ENCODE measurements at regions not wholly inside any gene's neighbourhood (a gene's known extent, or its start where the extent isn't known, plus 50 kb on each side); places are given as distances from the start of the nearest gene placed in this dataset.

GRCh38 chr12:105461271-105461943 is 130.9 kb downstream of the C12orf75 start:
- Mint-ChIP-seq H3K27ac (no peak overlapping the region), H3K4me3 (no peak overlapping the region), H3K4me1 (no peaks in the 10 kb centered on the region), H3K9me3 (peaks cover 0 to 4% (median 0%) of the 10 kb centered on the region in 5 donors), H3K36me3 (no peaks in the 10 kb centered on the region), H3K27me3 (peaks cover 5 to 21% of the 10 kb centered on the region in 2 donors)
- Histone ChIP-seq H3K4me1 (ENCODE audit: insufficient read depth, low read length) (no peaks in the 10 kb centered on the region), H3K27ac (ENCODE audit: low read depth, low read length) (no peak overlapping the region), H3K9me3 (ENCODE audit: low read length) (no peaks in the 10 kb centered on the region), H3K27me3 (ENCODE audit: insufficient read depth, low read length, poor library complexity, severe bottlenecking) (no peaks in the 10 kb centered on the region), H3K36me3 (ENCODE audit: insufficient read depth, low read length) (no peaks in the 10 kb centered on the region), H3K4me3 (ENCODE audit: low read length) (no peak overlapping the region)
- CTCF ChIA-PET, result no interaction called here
- no peak for DNase-seq
- POLR2A ChIA-PET, result no interaction called here

- peaks cover 0 to 4% (median 0%) of the 10 kb centered on the region in 5 donors for H3K9me3 Mint-ChIP-seq
- H3K4me1 Mint-ChIP-seq, result no peaks in the 10 kb centered on the region
- POLR2A ChIA-PET, result no interaction called here
- no peak overlapping the region for H3K4me3 Mint-ChIP-seq
- no peaks in the 10 kb centered on the region for H3K36me3 Mint-ChIP-seq
- H3K36me3 ChIP-seq (ENCODE audit: insufficient read depth, low read length), result no peaks in the 10 kb centered on the region
- no peak for DNase-seq
- H3K27ac ChIP-seq (ENCODE audit: low read depth, low read length), result no peak overlapping the region
- peak overlapping the region in 1 of 8 donors; percentile 21 for H3K27ac Mint-ChIP-seq
- H3K4me1 ChIP-seq (ENCODE audit: insufficient read depth, low read length), result no peaks in the 10 kb centered on the region
- H3K4me3 ChIP-seq (ENCODE audit: low read length), result no peak overlapping the region
- H3K9me3 ChIP-seq (ENCODE audit: low read length), result no peaks in the 10 kb centered on the region
- H3K27me3 ChIP-seq (ENCODE audit: insufficient read depth, low read length, poor library complexity, severe bottlenecking), result no peaks in the 10 kb centered on the region
- CTCF ChIA-PET, result no interaction called here
- peaks cover 1 to 20% of the 10 kb centered on the region in 2 donors for H3K27me3 Mint-ChIP-seq
Measured at GRCh38 chr12:105461944-105462762, 131.7 kb downstream of the C12orf75 start.

- no peaks in the 10 kb centered on the region for H3K36me3 ChIP-seq (ENCODE audit: insufficient read depth, low read length)
- CTCF ChIA-PET, result no interaction called here
- no peaks in the 10 kb centered on the region for H3K9me3 ChIP-seq (ENCODE audit: low read length)
- H3K4me3 Mint-ChIP-seq, result no peak overlapping the region
- POLR2A ChIA-PET, result no interaction called here
- H3K36me3 Mint-ChIP-seq, result no peaks in the 10 kb centered on the region
- H3K4me3 ChIP-seq (ENCODE audit: low read length), result no peak overlapping the region
- H3K27me3 Mint-ChIP-seq, result peaks cover 0 to 19% of the 10 kb centered on the region in 2 donors
- H3K9me3 Mint-ChIP-seq, result peaks cover 0 to 4% (median 0%) of the 10 kb centered on the region in 5 donors
- no peaks in the 10 kb centered on the region for H3K4me1 ChIP-seq (ENCODE audit: insufficient read depth, low read length)
- no peak for DNase-seq
- H3K27me3 ChIP-seq (ENCODE audit: insufficient read depth, low read length, poor library complexity, severe bottlenecking), result no peaks in the 10 kb centered on the region
- no peaks in the 10 kb centered on the region for H3K4me1 Mint-ChIP-seq
- H3K27ac ChIP-seq (ENCODE audit: low read depth, low read length), result no peak overlapping the region
- no peak overlapping the region for H3K27ac Mint-ChIP-seq
Measured at GRCh38 chr12:105462831-105463230, 132.3 kb downstream of the C12orf75 start.

- no peak overlapping the region for H3K4me3 Mint-ChIP-seq
- no peaks in the 10 kb centered on the region for H3K9me3 Mint-ChIP-seq
- no peaks in the 10 kb centered on the region for H3K27me3 ChIP-seq (ENCODE audit: insufficient read depth, low read length, poor library complexity, severe bottlenecking)
Measured at GRCh38 chr12:105464406-105464805, 133.9 kb downstream of the C12orf75 start.

GRCh38 chr12:105466231-105466900 is 135.9 kb downstream of the C12orf75 start:
- Histone ChIP-seq H3K9me3 (ENCODE audit: low read length) (no peaks in the 10 kb centered on the region), H3K27ac (ENCODE audit: low read depth, low read length) (no peak overlapping the region), H3K4me3 (ENCODE audit: low read length) (no peak overlapping the region), H3K4me1 (ENCODE audit: insufficient read depth, low read length) (no peaks in the 10 kb centered on the region), H3K36me3 (ENCODE audit: insufficient read depth, low read length) (no peaks in the 10 kb centered on the region), H3K27me3 (ENCODE audit: insufficient read depth, low read length, poor library complexity, severe bottlenecking) (no peaks in the 10 kb centered on the region)
- Mint-ChIP-seq H3K27ac (no peak overlapping the region), H3K27me3 (peaks cover 1 to 15% of the 10 kb centered on the region in 2 donors), H3K4me1 (no peaks in the 10 kb centered on the region), H3K36me3 (no peaks in the 10 kb centered on the region), H3K4me3 (no peak overlapping the region), H3K9me3 (no peaks in the 10 kb centered on the region)
- DNase-seq, result no peak
- ChIA-PET CTCF (no interaction called here), POLR2A (no interaction called here)

More at GRCh38 chr12:105464406-105464805, 133.9 kb downstream of the C12orf75 start:
- ChIA-PET POLR2A (no interaction called here), CTCF (interaction anchor here (1.4 kb wide), 1 partner anchor 32 kb away, joined by 4 read pairs; no protein-coding TSS in a partner anchor)
- no peak for DNase-seq
- Histone ChIP-seq H3K36me3 (ENCODE audit: insufficient read depth, low read length) (no peaks in the 10 kb centered on the region), H3K27ac (ENCODE audit: low read depth, low read length) (no peak overlapping the region), H3K4me1 (ENCODE audit: insufficient read depth, low read length) (no peaks in the 10 kb centered on the region), H3K4me3 (ENCODE audit: low read length) (no peak overlapping the region), H3K9me3 (ENCODE audit: low read length) (no peaks in the 10 kb centered on the region)
- Mint-ChIP-seq H3K4me1 (no peaks in the 10 kb centered on the region), H3K27me3 (peaks cover 1 to 15% of the 10 kb centered on the region in 2 donors), H3K36me3 (no peaks in the 10 kb centered on the region), H3K27ac (no peak overlapping the region)

GRCh38 chr12:105466901-105467598 is 136.6 kb downstream of the C12orf75 start:
- Histone ChIP-seq H3K27ac (ENCODE audit: low read depth, low read length) (no peak overlapping the region), H3K27me3 (ENCODE audit: insufficient read depth, low read length, poor library complexity, severe bottlenecking) (no peaks in the 10 kb centered on the region), H3K9me3 (ENCODE audit: low read length) (no peaks in the 10 kb centered on the region), H3K4me3 (ENCODE audit: low read length) (no peak overlapping the region), H3K36me3 (ENCODE audit: insufficient read depth, low read length) (no peaks in the 10 kb centered on the region), H3K4me1 (ENCODE audit: insufficient read depth, low read length) (no peaks in the 10 kb centered on the region)
- ChIA-PET POLR2A (no interaction called here), CTCF (no interaction called here)
- Mint-ChIP-seq H3K4me3 (no peak overlapping the region), H3K27me3 (peaks cover 1 to 15% of the 10 kb centered on the region in 2 donors), H3K36me3 (no peaks in the 10 kb centered on the region), H3K27ac (no peak overlapping the region), H3K4me1 (no peaks in the 10 kb centered on the region), H3K9me3 (no peaks in the 10 kb centered on the region)
- no peak for DNase-seq

GRCh38 chr12:105467710-105468366 is 137.3 kb downstream of the C12orf75 start:
- Mint-ChIP-seq H3K27ac (no peak overlapping the region), H3K4me1 (no peaks in the 10 kb centered on the region), H3K9me3 (no peaks in the 10 kb centered on the region), H3K4me3 (no peak overlapping the region), H3K36me3 (no peaks in the 10 kb centered on the region), H3K27me3 (peaks cover 1 to 16% of the 10 kb centered on the region in 2 donors)
- Histone ChIP-seq H3K36me3 (ENCODE audit: insufficient read depth, low read length) (no peaks in the 10 kb centered on the region), H3K27me3 (ENCODE audit: insufficient read depth, low read length, poor library complexity, severe bottlenecking) (no peaks in the 10 kb centered on the region), H3K27ac (ENCODE audit: low read depth, low read length) (no peak overlapping the region), H3K4me3 (ENCODE audit: low read length) (no peak overlapping the region), H3K4me1 (ENCODE audit: insufficient read depth, low read length) (no peaks in the 10 kb centered on the region), H3K9me3 (ENCODE audit: low read length) (no peaks in the 10 kb centered on the region)
- DNase-seq, result no peak
- POLR2A ChIA-PET, result no interaction called here
- CTCF ChIA-PET, result no interaction called here
